ENCODE measurements at regions not wholly inside any gene's neighbourhood (a gene's known extent, or its start where the extent isn't known, plus 50 kb on each side); places are given as distances from the start of the nearest gene placed in this dataset.

DNA sequence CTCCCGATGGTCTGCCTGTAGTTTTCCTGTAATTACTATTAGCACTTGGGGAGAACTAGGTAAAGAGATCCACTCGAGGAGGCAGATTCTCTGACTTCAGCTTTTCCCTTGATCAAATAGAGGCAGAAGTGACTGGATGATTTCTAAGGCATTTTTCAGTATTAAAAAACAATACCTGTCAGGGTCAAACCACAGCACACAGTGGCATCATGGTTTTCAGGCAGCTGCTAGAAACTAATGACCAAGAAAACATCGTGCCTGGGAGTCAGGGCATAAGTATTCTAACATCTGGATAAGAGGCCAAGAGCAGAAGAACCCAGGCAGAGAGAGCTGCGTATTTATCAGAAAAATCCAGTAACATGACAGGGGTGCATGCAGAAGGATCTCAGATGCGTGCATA is 419.9 kb downstream of the TUSC7 start:
- H3K79me2 ChIP-seq (ENCODE audit: low read depth) = no peaks in the 10 kb centered on the region
- no peak overlapping the region for H3K27ac ChIP-seq
- ChIA-PET CTCF (no interaction called here), POLR2A (ENCODE audit: unreplicated experiment) (no interaction called here)
- H3K4me2 ChIP-seq = no peak overlapping the region
- no peaks in the 10 kb centered on the region for H3F3A ChIP-seq (ENCODE audit: insufficient read depth, low read depth)
- no TSS peak for BruUV-seq (replicated peaks)
- no peaks in the 10 kb centered on the region for H3K9me2 ChIP-seq (ENCODE audit: insufficient read depth)
- no peak overlapping the region for H2AFZ ChIP-seq
- no peak overlapping the region for H3K4me3 ChIP-seq
- H3K27me3 ChIP-seq (ENCODE audit: insufficient read depth, low read depth) = no peaks in the 10 kb centered on the region; the same call in 1 of the 2 replicates
- no peaks in the 10 kb centered on the region for H4K20me1 ChIP-seq (ENCODE audit: insufficient read depth)
- intact Hi-C loops (cut with micrococcal nuclease; ENCODE audit: unreplicated experiment) = no loop called here
- no peak for DNase-seq
- H3K9me3 ChIP-seq (ENCODE audit: insufficient read depth, low read depth) = no peaks in the 10 kb centered on the region
- no peaks in the 10 kb centered on the region for H3K4me1 ChIP-seq (replicated peaks; ENCODE audit: insufficient read depth)
- TF ChIP-seq EZH2 (IDR thresholded peaks at IDR 0.05; ENCODE audit: low read depth) = no peak
- TF ChIP-seq, protein P1, sequence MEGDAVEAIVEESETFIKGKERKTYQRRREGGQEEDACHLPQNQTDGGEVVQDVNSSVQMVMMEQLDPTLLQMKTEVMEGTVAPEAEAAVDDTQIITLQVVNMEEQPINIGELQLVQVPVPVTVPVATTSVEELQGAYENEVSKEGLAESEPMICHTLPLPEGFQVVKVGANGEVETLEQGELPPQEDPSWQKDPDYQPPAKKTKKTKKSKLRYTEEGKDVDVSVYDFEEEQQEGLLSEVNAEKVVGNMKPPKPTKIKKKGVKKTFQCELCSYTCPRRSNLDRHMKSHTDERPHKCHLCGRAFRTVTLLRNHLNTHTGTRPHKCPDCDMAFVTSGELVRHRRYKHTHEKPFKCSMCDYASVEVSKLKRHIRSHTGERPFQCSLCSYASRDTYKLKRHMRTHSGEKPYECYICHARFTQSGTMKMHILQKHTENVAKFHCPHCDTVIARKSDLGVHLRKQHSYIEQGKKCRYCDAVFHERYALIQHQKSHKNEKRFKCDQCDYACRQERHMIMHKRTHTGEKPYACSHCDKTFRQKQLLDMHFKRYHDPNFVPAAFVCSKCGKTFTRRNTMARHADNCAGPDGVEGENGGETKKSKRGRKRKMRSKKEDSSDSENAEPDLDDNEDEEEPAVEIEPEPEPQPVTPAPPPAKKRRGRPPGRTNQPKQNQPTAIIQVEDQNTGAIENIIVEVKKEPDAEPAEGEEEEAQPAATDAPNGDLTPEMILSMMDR (conservative IDR thresholded peaks at IDR 0.05) = no peak
- H3K36me3 ChIP-seq (ENCODE audit: low read depth) = no peaks in the 10 kb centered on the region

DNA sequence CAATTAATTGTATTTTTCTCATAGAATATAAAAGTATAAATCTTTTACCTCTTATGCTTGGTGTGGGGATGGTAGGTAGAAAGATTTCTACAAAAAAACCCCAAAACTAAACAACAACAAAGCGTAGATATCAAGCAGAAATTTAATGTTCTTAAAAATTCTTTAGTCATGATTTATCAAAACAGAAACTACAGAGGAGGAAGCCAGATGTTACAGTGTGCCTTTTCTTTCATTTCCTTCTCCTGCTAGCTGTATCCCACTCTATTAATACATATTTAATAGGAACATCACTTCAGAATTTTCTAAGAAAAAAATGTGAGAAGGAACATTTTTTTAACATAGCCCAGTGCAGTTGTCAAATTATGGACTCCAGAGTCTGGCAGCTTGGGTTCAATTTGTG is 420.6 kb downstream of the TUSC7 start:
- no peak for TF ChIP-seq EZH2 (IDR thresholded peaks at IDR 0.05; ENCODE audit: low read depth)
- TF ChIP-seq, protein P1 (conservative IDR thresholded peaks at IDR 0.05) = no peak
- Histone ChIP-seq H3K4me3 (no peak overlapping the region), H3K4me2 (no peak overlapping the region), H3K27me3 (ENCODE audit: insufficient read depth, low read depth) (no peaks in the 10 kb centered on the region; the same call in 1 of the 2 replicates), H3K27ac (no peak overlapping the region), H3K4me1 (replicated peaks; ENCODE audit: insufficient read depth) (no peaks in the 10 kb centered on the region), H2AFZ (no peak overlapping the region), H4K20me1 (ENCODE audit: insufficient read depth) (no peaks in the 10 kb centered on the region), H3F3A (ENCODE audit: insufficient read depth, low read depth) (no peaks in the 10 kb centered on the region), H3K36me3 (ENCODE audit: low read depth) (no peaks in the 10 kb centered on the region), H3K9me2 (ENCODE audit: insufficient read depth) (no peaks in the 10 kb centered on the region), H3K79me2 (ENCODE audit: low read depth) (no peaks in the 10 kb centered on the region), H3K9me3 (ENCODE audit: insufficient read depth, low read depth) (no peaks in the 10 kb centered on the region)
- intact Hi-C loops (cut with micrococcal nuclease; ENCODE audit: unreplicated experiment) = no loop called here
- no peak for DNase-seq
- no TSS peak for BruUV-seq (replicated peaks)
- POLR2A ChIA-PET (ENCODE audit: unreplicated experiment) = no interaction called here
- CTCF ChIA-PET = no interaction called here

DNA sequence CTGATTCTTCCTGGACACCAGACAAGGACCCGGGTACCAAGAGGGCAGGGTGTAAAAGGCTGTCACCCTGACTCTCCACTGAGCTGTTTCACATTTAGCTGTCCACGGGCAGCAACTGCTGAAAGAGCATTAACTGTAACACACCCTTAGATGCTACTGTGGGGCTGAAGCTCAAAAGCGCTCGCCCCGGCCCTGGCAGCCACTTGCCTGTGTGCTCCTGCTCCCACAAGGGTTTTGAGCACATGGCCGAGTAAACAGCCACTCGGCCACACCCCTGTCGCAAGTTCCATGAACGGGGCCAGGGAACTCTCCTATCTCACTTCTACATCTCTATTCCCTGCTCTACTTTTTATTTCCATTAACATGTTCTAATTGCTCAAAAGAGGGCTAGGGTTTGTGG is 421.7 kb downstream of the TUSC7 start:
- H3K9me2 ChIP-seq (ENCODE audit: insufficient read depth) = no peaks in the 10 kb centered on the region
- H3K4me1 ChIP-seq (replicated peaks; ENCODE audit: insufficient read depth) = no peaks in the 10 kb centered on the region
- no peak overlapping the region for H3K4me3 ChIP-seq
- H3K36me3 ChIP-seq (ENCODE audit: low read depth) = no peaks in the 10 kb centered on the region
- intact Hi-C loops (cut with micrococcal nuclease; ENCODE audit: unreplicated experiment) = no loop called here
- no peak for DNase-seq
- CTCF ChIA-PET = no interaction called here
- H2AFZ ChIP-seq = no peak overlapping the region
- POLR2A ChIA-PET (ENCODE audit: unreplicated experiment) = no interaction called here
- no TSS peak for BruUV-seq (replicated peaks)
- H3F3A ChIP-seq (ENCODE audit: insufficient read depth, low read depth) = no peaks in the 10 kb centered on the region
- H4K20me1 ChIP-seq (ENCODE audit: insufficient read depth) = no peaks in the 10 kb centered on the region
- H3K79me2 ChIP-seq (ENCODE audit: low read depth) = no peaks in the 10 kb centered on the region
- TF ChIP-seq, protein P1 (conservative IDR thresholded peaks at IDR 0.05) = no peak
- no peak for TF ChIP-seq EZH2 (IDR thresholded peaks at IDR 0.05; ENCODE audit: low read depth)
- no peak overlapping the region for H3K27ac ChIP-seq
- H3K4me2 ChIP-seq = no peak overlapping the region
- no peaks in the 10 kb centered on the region; the same call in 1 of the 2 replicates for H3K27me3 ChIP-seq (ENCODE audit: insufficient read depth, low read depth)
- no peaks in the 10 kb centered on the region for H3K9me3 ChIP-seq (ENCODE audit: insufficient read depth, low read depth)

All from PC-9 (cell line).